GM12878 (cell line): ENCODE measurements at regions not wholly inside any gene's neighbourhood (a gene's known extent, or its start where the extent isn't known, plus 50 kb on each side); places are given as distances from the start of the nearest gene placed in this dataset.

Experiments
- ATAC-seq: fragments of 200-7000 bp; cut with Tn5 transposase; 3 replicates; pipeline ENCODE4 v1.9.1; 2020; ENCODE audit warnings: mild to moderate bottlenecking, moderate library complexity
- BruUV-seq: library from RNA; stranded (reverse); fragments of 400-500 nt; replicated peaks from 2 replicates; lab custom pipeline; 2021; lab: Mats Ljungman, UMichigan
- CTCF ChIA-PET: fragments of 300-600 bp; sonication (Branson Sonifier 250); formaldehyde crosslinking; extraction: SDS; loops from one replicate; lab custom pipeline; 2021; ENCODE audit warnings: inconsistent platforms; lab: Yijun Ruan, JAX
- POLR2A ChIA-PET: fragments of 350-600 bp; formaldehyde crosslinking; extraction: SDS; loops from one replicate; lab custom pipeline; 2021; ENCODE audit warnings: inconsistent platforms; lab: Charles Lee
- RAD21 ChIA-PET: fragments of 300-600 bp; sonication (Branson Sonifier 250); formaldehyde crosslinking; loops from one replicate; lab custom pipeline; 2023; ENCODE audit warnings: antibody characterized with exemption; ENCODE audit not compliant: unreplicated experiment; lab: Charles Lee
- SMC1A ChIA-PET: fragments of 300-600 bp; sonication (Branson Sonifier 250); formaldehyde crosslinking; loops from one replicate; lab custom pipeline; 2023; ENCODE audit not compliant: unreplicated experiment, uncharacterized antibody; lab: Charles Lee
- DNase-seq: peaks from one replicate; pipeline ENCODE4 v3.0.0-alpha.2; 2011; ENCODE audit warnings: low read depth, low spot score
- FAIRE-seq: peaks from 3 replicates; lab custom pipeline; 2011; peaks lifted over from hg19 to GRCh38; lab: Jason Lieb, UNC
- H2AFZ ChIP-seq: 2 replicates; pipeline ENCODE4 v1.6.0; 2011; ENCODE audit warnings: low read depth, low read length, control low read depth; ENCODE audit not compliant: control insufficient read depth
- H3K27ac ChIP-seq: 2 replicates; pipeline ENCODE4 v1.5.1; 2011; ENCODE audit warnings: control low read depth; ENCODE audit not compliant: control insufficient read depth, insufficient read depth
- H3K27me3 ChIP-seq, 2 experiments: replicated peaks in 1 of 2; 2 replicates each; pipeline versions ENCODE4 v1.6.0 to v1.6.1; 2011; ENCODE audit warnings: low read length in 1 of 2; ENCODE audit not compliant: control insufficient read depth in 2 of 2, insufficient read depth in 2 of 2
- H3K36me3 ChIP-seq, 2 experiments: 2 replicates each; pipeline ENCODE4 v1.5.1; 2011; ENCODE audit warnings: low read length in 1 of 2; ENCODE audit not compliant: control insufficient read depth in 2 of 2, insufficient read depth in 2 of 2
- H3K4me1 ChIP-seq: 2 replicates; pipeline ENCODE4 v1.6.1; 2011; ENCODE audit warnings: mild to moderate bottlenecking, low read length, moderate library complexity, mixed read lengths; ENCODE audit not compliant: control insufficient read depth, insufficient read depth
- H3K4me2 ChIP-seq: 2 replicates; pipeline ENCODE4 v1.6.0; 2011; ENCODE audit warnings: control low read depth; ENCODE audit not compliant: control insufficient read depth, insufficient read depth
- H3K4me3 ChIP-seq: fragments of 200-600 bp; sonication (generic); 2 replicates; pipeline ENCODE4 v1.5.1; 2016
- H3K79me2 ChIP-seq: 2 replicates; pipeline ENCODE4 v1.6.0; 2011; ENCODE audit warnings: low read length; ENCODE audit not compliant: control insufficient read depth, insufficient read depth
- H3K9ac ChIP-seq: 2 replicates; pipeline ENCODE4 v1.8.0; 2011; ENCODE audit warnings: low read length, control low read depth, mixed read lengths; ENCODE audit not compliant: control insufficient read depth, insufficient read depth
- H3K9me3 ChIP-seq: replicated peaks from 3 replicates; pipeline ENCODE4 v1.5.1; 2011; ENCODE audit warnings: mild to moderate bottlenecking, low read length; ENCODE audit not compliant: control insufficient read depth, insufficient read depth
- H4K20me1 ChIP-seq: 2 replicates; pipeline ENCODE4 v1.6.0; 2011; ENCODE audit not compliant: control insufficient read depth, insufficient read depth
- BCL11A ChIP-seq: IDR thresholded peaks from 2 replicates; pipeline ENCODE4 v1.6.1; 2011; ENCODE audit warnings: low read depth, low read length
- EZH2 ChIP-seq: IDR thresholded peaks from 2 replicates; pipeline ENCODE4 v1.6.1; 2012; ENCODE audit warnings: low read depth, mild to moderate bottlenecking, control low read depth, inconsistent platforms, low read length, borderline replicate concordance; ENCODE audit not compliant: control insufficient read depth
- GABPA ChIP-seq: IDR thresholded peaks from 2 replicates; pipeline ENCODE4 v1.6.1; 2014; ENCODE audit warnings: antibody characterized with exemption, low read depth, mild to moderate bottlenecking, inconsistent platforms
- IKZF1 ChIP-seq: fragments of 450-650 bp; conservative IDR thresholded peaks from 2 replicates; pipeline ENCODE4 v1.6.1; 2017; ENCODE audit warnings: antibody characterized with exemption, mild to moderate bottlenecking
- IKZF2 ChIP-seq, 2 experiments: fragments of 450-650 bp; IDR thresholded peaks; 2 replicates each; pipeline ENCODE4 v1.6.1; 2017; ENCODE audit warnings: mild to moderate bottlenecking in 2 of 2, moderate library complexity in 2 of 2
- MTA2 ChIP-seq: fragments of 450-650 bp; IDR thresholded peaks from 2 replicates; pipeline ENCODE4 v1.6.1; 2016; ENCODE audit warnings: low read depth, mild to moderate bottlenecking, moderate library complexity
- MTA3 ChIP-seq: IDR thresholded peaks from 2 replicates; pipeline ENCODE4 v1.6.1; 2012; ENCODE audit warnings: low read length, inconsistent platforms, borderline replicate concordance
- MYB ChIP-seq: fragments of 150-350 bp; IDR thresholded peaks from 2 replicates; pipeline ENCODE4 v1.6.1; 2014; ENCODE audit warnings: mild to moderate bottlenecking, low read depth, low read length, borderline replicate concordance
- RBBP5 ChIP-seq: fragments of 200-600 bp; sonication (generic); conservative IDR thresholded peaks from 2 replicates; pipeline ENCODE4 v1.6.1; 2016
- RCOR1 ChIP-seq: conservative IDR thresholded peaks from 2 replicates; pipeline ENCODE4 v1.6.1; 2012; ENCODE audit warnings: low read depth, low read length, improper control_type of control experiment
- SIN3A ChIP-seq: IDR thresholded peaks from 2 replicates; pipeline ENCODE4 v1.6.1; 2012; ENCODE audit warnings: low read depth, low read length, improper control_type of control experiment
- SMC3 ChIP-seq: IDR thresholded peaks from 2 replicates; pipeline ENCODE4 v1.6.1; 2011; ENCODE audit warnings: low read length, improper control_type of control experiment, borderline replicate concordance
- SPI1 ChIP-seq: IDR thresholded peaks from 2 replicates; pipeline ENCODE4 v1.6.1; 2011; ENCODE audit warnings: low read depth, mild to moderate bottlenecking, low read length, moderate library complexity, borderline replicate concordance; ENCODE audit not compliant: insufficient read depth
- ZSCAN29 ChIP-seq: fragments of 450-650 bp; IDR thresholded peaks from 2 replicates; pipeline ENCODE4 v1.6.1; 2017; ENCODE audit warnings: mild to moderate bottlenecking, moderate library complexity
- WGBS: methylation state at CpG from one replicate; pipeline ENCODE4 v1.1.6; 2016; ENCODE audit warnings: low lambda C conversion rate; ENCODE audit not compliant: insufficient replicate concordance, insufficient coverage; ENCODE audit errors: missing lambda C conversion rate; 5-methylcytosine and 5-hydroxymethylcytosine counted together
- in situ Hi-C: fragments of 300-500 bp; cut with MboI; formaldehyde crosslinking; loops from 9 replicates; pipeline ENCODE4 v1.14.3; 2018; ENCODE audit warnings: mixed read lengths
- intact Hi-C: fragments of 100-400 bp; cut with micrococcal nuclease; formaldehyde crosslinking; loops from one replicate; pipeline ENCODE4 v1.14.2; 2022; ENCODE audit not compliant: unreplicated experiment
- TF ChIP-seq, protein P1 (sequence below): fragments of 450-650 bp; IDR thresholded peaks from 2 replicates; pipeline ENCODE4 v1.6.1; 2017; ENCODE audit warnings: borderline replicate concordance
- TF ChIP-seq, protein P2 (sequence below): fragments of 450-650 bp; IDR thresholded peaks from 2 replicates; pipeline ENCODE4 v1.6.1; 2017; ENCODE audit warnings: low read depth, mild to moderate bottlenecking, moderate library complexity

DNA sequence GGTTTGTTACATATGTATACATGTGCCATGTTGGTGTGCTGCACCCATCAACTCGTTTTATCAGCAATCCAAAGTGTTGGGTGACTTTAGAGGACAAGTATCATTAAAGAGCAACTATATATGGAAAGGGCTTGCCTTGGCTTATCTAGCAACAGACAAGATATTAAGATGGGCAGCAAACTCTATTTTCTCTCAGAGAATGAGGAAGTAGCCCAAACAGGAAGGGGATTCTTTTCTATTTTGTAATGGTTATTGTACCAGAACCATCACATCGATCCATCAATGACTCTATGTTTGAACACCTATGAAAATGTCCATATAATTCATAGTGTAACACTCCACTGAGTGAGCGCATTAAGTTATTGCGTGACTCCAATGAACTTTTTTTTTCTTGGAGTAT lies 260.1 kb upstream of the SLC24A2 start:
- SMC1A ChIA-PET, result interaction anchor here (0.7 to 1.7 kb wide), 4 partner anchors 9 to 50 kb away, joined by 3 to 4 read pairs (median 3); no protein-coding TSS in a partner anchor
- POLR2A ChIA-PET, result no interaction called here
- CTCF ChIA-PET, result interaction anchor here (0.5 to 1.3 kb wide), 2 partner anchors 892 to 1270 kb away, joined by 3 to 4 read pairs; no protein-coding TSS in a partner anchor
- H3K36me3 ChIP-seq, result no peaks in the 10 kb centered on the region
- DNase-seq, result no peak
- TF ChIP-seq, protein P1, sequence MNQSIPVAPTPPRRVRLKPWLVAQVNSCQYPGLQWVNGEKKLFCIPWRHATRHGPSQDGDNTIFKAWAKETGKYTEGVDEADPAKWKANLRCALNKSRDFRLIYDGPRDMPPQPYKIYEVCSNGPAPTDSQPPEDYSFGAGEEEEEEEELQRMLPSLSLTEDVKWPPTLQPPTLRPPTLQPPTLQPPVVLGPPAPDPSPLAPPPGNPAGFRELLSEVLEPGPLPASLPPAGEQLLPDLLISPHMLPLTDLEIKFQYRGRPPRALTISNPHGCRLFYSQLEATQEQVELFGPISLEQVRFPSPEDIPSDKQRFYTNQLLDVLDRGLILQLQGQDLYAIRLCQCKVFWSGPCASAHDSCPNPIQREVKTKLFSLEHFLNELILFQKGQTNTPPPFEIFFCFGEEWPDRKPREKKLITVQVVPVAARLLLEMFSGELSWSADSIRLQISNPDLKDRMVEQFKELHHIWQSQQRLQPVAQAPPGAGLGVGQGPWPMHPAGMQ, result no peak
- TF ChIP-seq SPI1, result peak; percentile 47; the same call in 1 of the 2 replicates
- no peak for TF ChIP-seq IKZF2 (IDR thresholded peaks at IDR 0.05)
- no peak for TF ChIP-seq RCOR1
- TF ChIP-seq RBBP5, result no peak
- TF ChIP-seq BCL11A, result no peak
- no peak overlapping the region for H3K9ac ChIP-seq
- H3K79me2 ChIP-seq, result no peaks in the 10 kb centered on the region
- WGBS, result 47% methylated on average over 4 of the region's 4 CpGs
- BruUV-seq, result no TSS peak
- no peak overlapping the region for H3K4me3 ChIP-seq
- no peaks in the 10 kb centered on the region for H3K4me1 ChIP-seq
- H3K27me3 ChIP-seq, result no peaks in the 10 kb centered on the region
- peak; percentile 65 for ATAC-seq
- no peak for FAIRE-seq
- intact Hi-C loops (no loop called here), in situ Hi-C loops (no loop called here)
- H2AFZ ChIP-seq, result no peak overlapping the region
- no peaks in the 10 kb centered on the region for H4K20me1 ChIP-seq
- H3K9me3 ChIP-seq, result no peaks in the 10 kb centered on the region
- H3K27ac ChIP-seq, result no peak overlapping the region
- no peak overlapping the region for H3K4me2 ChIP-seq
- RAD21 ChIA-PET, result interaction anchor here (0.9 kb wide), 1 partner anchor 121 kb away, joined by 3 read pairs; no protein-coding TSS in a partner anchor

DNA sequence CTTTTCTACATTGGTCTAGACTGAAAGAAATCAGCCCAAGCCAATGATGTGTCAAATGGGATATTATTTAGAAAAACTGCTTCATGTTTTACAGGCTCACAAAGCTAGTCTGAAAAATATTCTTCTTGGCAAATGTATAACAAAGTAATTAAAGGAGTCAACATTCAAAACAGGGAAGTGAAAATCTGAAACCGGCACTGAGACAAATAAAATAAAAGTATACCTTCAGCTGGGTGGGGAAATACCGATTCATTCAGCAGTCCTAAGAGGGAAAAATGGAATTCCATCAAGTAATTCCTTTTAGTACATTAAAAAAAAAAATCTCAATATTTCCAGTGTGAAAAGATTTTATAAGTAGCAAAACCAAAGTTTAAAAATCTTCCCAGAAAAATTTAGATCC lies 259.6 kb upstream of the SLC24A2 start:
- no peak overlapping the region for H3K4me3 ChIP-seq
- ChIA-PET POLR2A (no interaction called here), CTCF (no interaction called here), SMC1A (interaction anchor here (0.7 to 1.7 kb wide), 3 partner anchors 10 to 50 kb away, joined by 3 to 4 read pairs (median 3); no protein-coding TSS in a partner anchor), RAD21 (no interaction called here)
- no peaks in the 10 kb centered on the region for H3K27me3 ChIP-seq
- H4K20me1 ChIP-seq, result no peaks in the 10 kb centered on the region
- intact Hi-C loops (no loop called here), in situ Hi-C loops (no loop called here)
- no peak overlapping the region for H3K9ac ChIP-seq
- no peaks in the 10 kb centered on the region for H3K36me3 ChIP-seq
- 37% methylated on average over 2 of the region's 2 CpGs for WGBS
- no peaks in the 10 kb centered on the region for H3K9me3 ChIP-seq
- ATAC-seq, result peak; percentile 49; the same call in 2 of the 3 replicates
- H3K27ac ChIP-seq, result no peak overlapping the region
- BruUV-seq, result no TSS peak
- H2AFZ ChIP-seq, result no peak overlapping the region
- peaks cover under 1% of the 10 kb centered on the region; the same call in 1 of the 2 replicates for H3K4me1 ChIP-seq
- H3K79me2 ChIP-seq, result no peaks in the 10 kb centered on the region
- TF ChIP-seq MTA3 (no peak), MYB (no peak), SIN3A (no peak), EZH2 (no peak), IKZF1 (0 out of 2 replicates have a peak, but pooled peaks have one; percentile 27), SMC3 (no peak), SPI1 (peak; percentile 70; the same call in 1 of the 2 replicates), GABPA (no peak), MTA2 (peak; percentile 43; the same call in 1 of the 2 replicates), ZSCAN29 (no peak)
- TF ChIP-seq, protein P2, sequence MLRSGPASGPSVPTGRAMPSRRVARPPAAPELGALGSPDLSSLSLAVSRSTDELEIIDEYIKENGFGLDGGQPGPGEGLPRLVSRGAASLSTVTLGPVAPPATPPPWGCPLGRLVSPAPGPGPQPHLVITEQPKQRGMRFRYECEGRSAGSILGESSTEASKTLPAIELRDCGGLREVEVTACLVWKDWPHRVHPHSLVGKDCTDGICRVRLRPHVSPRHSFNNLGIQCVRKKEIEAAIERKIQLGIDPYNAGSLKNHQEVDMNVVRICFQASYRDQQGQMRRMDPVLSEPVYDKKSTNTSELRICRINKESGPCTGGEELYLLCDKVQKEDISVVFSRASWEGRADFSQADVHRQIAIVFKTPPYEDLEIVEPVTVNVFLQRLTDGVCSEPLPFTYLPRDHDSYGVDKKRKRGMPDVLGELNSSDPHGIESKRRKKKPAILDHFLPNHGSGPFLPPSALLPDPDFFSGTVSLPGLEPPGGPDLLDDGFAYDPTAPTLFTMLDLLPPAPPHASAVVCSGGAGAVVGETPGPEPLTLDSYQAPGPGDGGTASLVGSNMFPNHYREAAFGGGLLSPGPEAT, result 0 out of 2 replicates have a peak, but pooled peaks have one; percentile 27
- TF ChIP-seq, all 136 proteins: peak for 4
- DNase-seq, result no peak
- no peak overlapping the region for H3K4me2 ChIP-seq
- no peak for FAIRE-seq
